ENCODE measurements at regions not wholly inside any gene's neighbourhood (a gene's known extent, or its start where the extent isn't known, plus 50 kb on each side); places are given as distances from the start of the nearest gene placed in this dataset.

- Histone ChIP-seq H4K20me1 (ENCODE audit: control insufficient read depth, insufficient read depth, insufficient read length) (no peaks in the 10 kb centered on the region), H3T11ph (ENCODE audit: low read length) (no peak overlapping the region), H3K9me3 (ENCODE audit: control insufficient read depth, low read depth, low read length) (no peaks in the 10 kb centered on the region), H2BK12ac (ENCODE audit: insufficient read length, low read depth, low read length) (no peak overlapping the region), H3K79me2 (ENCODE audit: insufficient read depth, low read length) (no peaks in the 10 kb centered on the region), H3K14ac (ENCODE audit: insufficient read depth, low read length) (no peak overlapping the region), H3K4me2 (ENCODE audit: insufficient read depth, insufficient read length, low read length) (no peak overlapping the region), H3K79me1 (ENCODE audit: insufficient read depth, low read depth, low read length, poor library complexity, severe bottlenecking) (no peaks in the 10 kb centered on the region), H4K5ac (ENCODE audit: insufficient read length, low read depth, low read length) (no peak overlapping the region), H3K56ac (ENCODE audit: insufficient read length, low read depth, low read length) (no peak overlapping the region), H3K23me2 (ENCODE audit: insufficient read length, low read depth, low read length, poor library complexity, severe bottlenecking) (no peaks in the 10 kb centered on the region), H2BK15ac (ENCODE audit: low read depth, low read length) (no peak overlapping the region), H4K8ac (replicated peaks; ENCODE audit: insufficient read length, low read depth, low read length) (no peak overlapping the region), H3K27me3 (ENCODE audit: insufficient read depth, low read length) (no peaks in the 10 kb centered on the region), H3K18ac (ENCODE audit: insufficient read length, low read depth, low read length) (no peak overlapping the region), H2BK120ac (ENCODE audit: low read depth, low read length, poor library complexity, severe bottlenecking) (no peak overlapping the region), H3K27ac (ENCODE audit: insufficient read length, low read depth, low read length) (no peak overlapping the region), H2BK20ac (ENCODE audit: low read depth, low read length, poor library complexity, severe bottlenecking) (no peak overlapping the region), H4K91ac (ENCODE audit: insufficient read length, low read depth, low read length) (no peak overlapping the region), H3K9ac (ENCODE audit: extremely low read depth, insufficient read length, low read length) (no peak overlapping the region), H3K4me1 (ENCODE audit: insufficient read depth, low read length) (no peaks in the 10 kb centered on the region), H2AK5ac (ENCODE audit: insufficient read length, low read length) (no peak overlapping the region), H2AFZ (ENCODE audit: low read length) (no peak overlapping the region), H2BK5ac (ENCODE audit: insufficient read length, low read length) (no peak overlapping the region), H3K4ac (ENCODE audit: low read depth, low read length) (no peak overlapping the region), H3K23ac (ENCODE audit: insufficient read length, low read depth, low read length) (no peak overlapping the region)
- no peak for TF ChIP-seq CTCF (conservative IDR thresholded peaks at IDR 0.05)
- DNase-seq: no peak
- Mint-ChIP-seq H3K4me1 (peaks cover 2% of the 10 kb centered on the region in 2 experiments; a peak in 1 of 4 replicates), H3K4me3 (no peak overlapping the region), H3K9me3 (no peaks in the 10 kb centered on the region; a peak in 1 of 5 replicates), H3K27me3 (ENCODE audit: low read depth) (peaks cover 5% of the 10 kb centered on the region; the same call in 1 of the 2 replicates), H3K36me3 (ENCODE audit: insufficient read depth in 1 of 3, low read depth in 3 of 3) (no peaks in the 10 kb centered on the region), H3K27ac (no peak overlapping the region)
- WGBS (ENCODE audit: extremely low coverage, insufficient read length, low lambda C conversion rate): no CpG with 5 or more reads among the region's 3 CpGs
These were observed 71.1 kb downstream of the LYZL4 start for GRCh38 chr3:42339321-42339720.
